ENCODE measurements at regions not wholly inside any gene's neighbourhood (a gene's known extent, or its start where the extent isn't known, plus 50 kb on each side); places are given as distances from the start of the nearest gene placed in this dataset.
"Not testable (repeated sequence)": the region's sequence is repeated elsewhere in the genome, so short reads cannot be mapped to it uniquely, and the experiment has no call there.

- DNase-seq (ENCODE audit: low read depth in 1 of 2, low spot score in 1 of 2), result no peak
- TF ChIP-seq CTCF (IDR thresholded peaks at IDR 0.05; ENCODE audit: low read depth, low read length), result no peak
- H3K27me3 ChIP-seq, result no peaks in the 10 kb centered on the region
- H3K9me3 ChIP-seq (ENCODE audit: low read depth), result no peaks in the 10 kb centered on the region
- H3K4me3 ChIP-seq, result no peak overlapping the region
- H3K36me3 ChIP-seq, result no peaks in the 10 kb centered on the region
- H3K27ac ChIP-seq, result no peak overlapping the region
- no peaks in the 10 kb centered on the region for H3K4me1 ChIP-seq (ENCODE audit: low read depth)
Measured at GRCh38 chr2:13335862-13336535, 619.3 kb downstream of the TRIB2 start.

GRCh38 chr2:13351068-13351467 lies 634.3 kb downstream of the TRIB2 start:
- no peaks in the 10 kb centered on the region for H3K36me3 ChIP-seq
- H3K4me1 ChIP-seq (ENCODE audit: low read depth), result no peaks in the 10 kb centered on the region
- H3K27me3 ChIP-seq, result no peaks in the 10 kb centered on the region
- H3K4me3 ChIP-seq, result no peak overlapping the region
- DNase-seq (ENCODE audit: low read depth in 1 of 2, low spot score in 1 of 2), result no peak
- no peaks in the 10 kb centered on the region for H3K9me3 ChIP-seq (ENCODE audit: low read depth)
- no peak for TF ChIP-seq CTCF (IDR thresholded peaks at IDR 0.05; ENCODE audit: low read depth, low read length)
- no peak overlapping the region for H3K27ac ChIP-seq

- Histone ChIP-seq H3K36me3 (no peaks in the 10 kb centered on the region), H3K4me1 (ENCODE audit: low read depth) (no peaks in the 10 kb centered on the region), H3K27ac (no peak overlapping the region), H3K4me3 (no peak overlapping the region), H3K9me3 (ENCODE audit: low read depth) (no peaks in the 10 kb centered on the region), H3K27me3 (no peaks in the 10 kb centered on the region)
- no peak for TF ChIP-seq CTCF (IDR thresholded peaks at IDR 0.05; ENCODE audit: low read depth, low read length)
- no peak for DNase-seq (ENCODE audit: low read depth in 1 of 2, low spot score in 1 of 2)
Measured at GRCh38 chr2:13353083-13353482, 636.3 kb downstream of the TRIB2 start.

- no peaks in the 10 kb centered on the region for H3K9me3 ChIP-seq (ENCODE audit: low read depth)
- TF ChIP-seq CTCF (IDR thresholded peaks at IDR 0.05; ENCODE audit: low read depth, low read length), result no peak
- H3K27me3 ChIP-seq, result no peaks in the 10 kb centered on the region
- H3K4me3 ChIP-seq, result no peak overlapping the region
- no peaks in the 10 kb centered on the region for H3K36me3 ChIP-seq
- no peak for DNase-seq (ENCODE audit: low read depth in 1 of 2, low spot score in 1 of 2)
- H3K27ac ChIP-seq, result no peak overlapping the region
- H3K4me1 ChIP-seq (ENCODE audit: low read depth), result no peaks in the 10 kb centered on the region
Measured at GRCh38 chr2:13354031-13354430, 637.3 kb downstream of the TRIB2 start.

GRCh38 chr2:13381928-13382327 lies 665.2 kb downstream of the TRIB2 start:
- DNase-seq (ENCODE audit: low read depth in 1 of 2, low spot score in 1 of 2); H3K4me1 ChIP-seq (ENCODE audit: low read depth); H3K9me3 ChIP-seq (ENCODE audit: low read depth); H3K4me3 ChIP-seq; H3K36me3 ChIP-seq; H3K27ac ChIP-seq; H3K27me3 ChIP-seq: not testable (repeated sequence)

- not testable (repeated sequence) for H3K4me1 ChIP-seq (ENCODE audit: low read depth); H3K36me3 ChIP-seq; H3K4me3 ChIP-seq; H3K9me3 ChIP-seq (ENCODE audit: low read depth); H3K27ac ChIP-seq; H3K27me3 ChIP-seq; DNase-seq (ENCODE audit: low read depth in 1 of 2, low spot score in 1 of 2)
Measured at GRCh38 chr2:13389172-13389571, 672.4 kb downstream of the TRIB2 start.

GRCh38 chr2:13390676-13391075 lies 673.9 kb downstream of the TRIB2 start:
- no peaks in the 10 kb centered on the region for H3K9me3 ChIP-seq (ENCODE audit: low read depth)
- H3K27ac ChIP-seq, result no peak overlapping the region
- H3K27me3 ChIP-seq, result no peaks in the 10 kb centered on the region
- no peak overlapping the region for H3K4me3 ChIP-seq
- H3K4me1 ChIP-seq (ENCODE audit: low read depth), result no peaks in the 10 kb centered on the region
- DNase-seq (ENCODE audit: low read depth in 1 of 2, low spot score in 1 of 2), result no peak
- TF ChIP-seq CTCF (IDR thresholded peaks at IDR 0.05; ENCODE audit: low read depth, low read length), result no peak
- no peaks in the 10 kb centered on the region for H3K36me3 ChIP-seq

Measured in cardiac muscle cell (in vitro differentiated cells and primary cell).